AG04449 (cell line): ENCODE measurements at regions not wholly inside any gene's neighbourhood (a gene's known extent, or its start where the extent isn't known, plus 50 kb on each side); places are given as distances from the start of the nearest gene placed in this dataset.
A peak's percentile ranks its signal among the peaks of the same experiment; 100 is the strongest.

Source experiments
- CTCF ChIA-PET: fragments of 350-600 bp; formaldehyde crosslinking; extraction: SDS; loops from one replicate; lab custom pipeline; 2021; ENCODE audit warnings: antibody characterized with exemption; lab: Yijun Ruan, JAX
- POLR2A ChIA-PET: fragments of 400-600, 350-600 bp; formaldehyde crosslinking; extraction: SDS; loops from one replicate; lab custom pipeline; 2020; ENCODE audit warnings: antibody characterized with exemption, inconsistent platforms; lab: Yijun Ruan, JAX
- DNase-seq: peaks from one replicate; pipeline ENCODE4 v3.0.0-alpha.2; 2010; ENCODE audit warnings: low read depth, low spot score
- H3K4me3 ChIP-seq: 2 replicates; pipeline ENCODE4 v1.5.1; 2011; ENCODE audit warnings: low read depth, mild to moderate bottlenecking, control low read depth, low read length
- TF ChIP-seq, protein P1 (sequence below): IDR thresholded peaks from one replicate; pipeline ENCODE4 v1.5.1; 2011; ENCODE audit warnings: mild to moderate bottlenecking, moderate library complexity, low read length, control low read depth, inconsistent platforms; ENCODE audit not compliant: insufficient read depth; ENCODE audit errors: missing control alignments

DNA sequence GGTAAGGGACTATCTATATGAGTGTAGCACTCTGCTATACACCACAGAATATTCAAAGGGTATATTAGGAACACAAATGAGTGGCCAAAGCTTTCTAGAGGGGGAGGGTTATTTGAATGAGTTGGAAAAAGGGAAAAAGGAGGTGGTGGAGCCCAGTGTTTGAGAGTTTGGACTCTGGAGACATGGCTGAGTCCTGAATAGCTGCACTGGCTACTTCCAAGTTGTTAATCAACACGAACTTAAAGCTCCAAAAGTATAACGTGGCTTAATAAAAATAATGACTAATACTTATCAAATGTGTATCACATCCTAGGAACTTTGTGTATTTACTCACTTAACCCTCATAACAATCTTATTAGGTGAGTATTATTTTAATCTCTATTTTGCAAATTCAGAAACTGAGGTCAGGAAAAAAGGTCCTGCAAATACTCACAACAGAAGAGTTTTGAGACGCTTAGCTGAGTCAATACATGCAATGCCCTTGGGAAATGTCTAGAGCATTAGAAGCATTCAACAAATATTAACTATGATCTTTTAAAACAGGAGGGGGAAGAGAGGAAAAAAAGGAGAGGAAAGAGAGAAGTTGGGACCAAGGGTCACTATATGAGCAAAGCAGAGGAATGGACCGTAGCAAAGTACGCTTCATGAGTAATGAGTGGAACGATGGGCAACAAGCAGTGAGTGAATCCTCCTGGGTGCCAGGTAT is 189.5 kb upstream of the HMGA2 start:
- POLR2A ChIA-PET, result interaction anchor here (0.8 to 1.4 kb wide), 4 partner anchors 22 to 107 kb away, joined by 3 to 8 read pairs (median 4); no protein-coding TSS in a partner anchor
- CTCF ChIA-PET, result interaction anchor here (0.5 to 1.2 kb wide), 4 partner anchors 11 to 32 kb away, joined by 3 to 4 read pairs (median 3); no protein-coding TSS in a partner anchor
- TF ChIP-seq, protein P1, sequence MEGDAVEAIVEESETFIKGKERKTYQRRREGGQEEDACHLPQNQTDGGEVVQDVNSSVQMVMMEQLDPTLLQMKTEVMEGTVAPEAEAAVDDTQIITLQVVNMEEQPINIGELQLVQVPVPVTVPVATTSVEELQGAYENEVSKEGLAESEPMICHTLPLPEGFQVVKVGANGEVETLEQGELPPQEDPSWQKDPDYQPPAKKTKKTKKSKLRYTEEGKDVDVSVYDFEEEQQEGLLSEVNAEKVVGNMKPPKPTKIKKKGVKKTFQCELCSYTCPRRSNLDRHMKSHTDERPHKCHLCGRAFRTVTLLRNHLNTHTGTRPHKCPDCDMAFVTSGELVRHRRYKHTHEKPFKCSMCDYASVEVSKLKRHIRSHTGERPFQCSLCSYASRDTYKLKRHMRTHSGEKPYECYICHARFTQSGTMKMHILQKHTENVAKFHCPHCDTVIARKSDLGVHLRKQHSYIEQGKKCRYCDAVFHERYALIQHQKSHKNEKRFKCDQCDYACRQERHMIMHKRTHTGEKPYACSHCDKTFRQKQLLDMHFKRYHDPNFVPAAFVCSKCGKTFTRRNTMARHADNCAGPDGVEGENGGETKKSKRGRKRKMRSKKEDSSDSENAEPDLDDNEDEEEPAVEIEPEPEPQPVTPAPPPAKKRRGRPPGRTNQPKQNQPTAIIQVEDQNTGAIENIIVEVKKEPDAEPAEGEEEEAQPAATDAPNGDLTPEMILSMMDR, result no peak
- no peak overlapping the region for H3K4me3 ChIP-seq
- DNase-seq, result peak; percentile 53

DNA sequence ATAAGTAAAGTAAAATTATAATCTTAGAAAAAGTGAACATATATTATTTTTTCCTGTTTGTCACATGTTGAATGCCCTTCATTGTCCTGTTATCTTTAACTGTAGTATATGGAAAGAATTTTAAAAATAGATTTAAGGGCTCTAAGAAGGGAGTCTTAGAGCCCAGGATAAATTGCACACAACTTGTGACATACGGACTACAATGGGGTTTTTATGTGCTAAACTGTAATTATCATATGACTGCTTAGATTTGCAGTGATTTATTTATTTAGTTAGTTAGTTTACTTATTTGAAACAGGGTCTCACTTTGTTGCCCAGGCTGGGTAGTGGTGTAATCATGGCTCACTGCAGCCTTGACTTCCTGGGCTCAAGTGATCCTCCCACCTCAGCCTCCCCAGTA is 187.8 kb upstream of the HMGA2 start:
- DNase-seq, result no peak
- no peak overlapping the region for H3K4me3 ChIP-seq
- CTCF ChIA-PET, result interaction anchor here (1.1 kb wide), 1 partner anchor 12 kb away, joined by 5 read pairs; no protein-coding TSS in a partner anchor
- POLR2A ChIA-PET, result no interaction called here
- TF ChIP-seq, protein P1, result no peak

DNA sequence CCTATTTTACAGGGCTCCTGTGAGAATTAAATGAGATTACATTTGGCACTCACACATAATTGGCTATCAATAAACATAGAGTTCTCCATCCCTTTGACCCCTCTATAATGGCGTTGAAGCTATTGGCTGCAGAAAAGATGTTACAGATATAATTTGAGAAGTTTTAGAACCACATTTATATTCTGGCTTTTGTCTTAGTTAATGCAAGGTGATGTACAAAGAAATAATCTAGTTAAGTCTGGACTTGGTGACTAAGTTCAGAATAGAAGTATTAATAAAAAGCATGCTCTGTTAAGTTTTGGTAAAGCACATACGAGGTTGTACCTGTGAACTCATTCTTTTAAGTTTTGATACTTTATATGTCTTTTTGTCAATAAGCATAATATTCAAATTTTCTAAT is 187.1 kb upstream of the HMGA2 start:
- ChIA-PET POLR2A (interaction anchor here (0.6 kb wide), 1 partner anchor 11 kb away, joined by 3 read pairs; no protein-coding TSS in a partner anchor), CTCF (interaction anchor here (0.7 to 1.2 kb wide), 4 partner anchors 9 to 80 kb away, joined by 3 to 5 read pairs (median 4); no protein-coding TSS in a partner anchor)
- DNase-seq, result no peak

DNA sequence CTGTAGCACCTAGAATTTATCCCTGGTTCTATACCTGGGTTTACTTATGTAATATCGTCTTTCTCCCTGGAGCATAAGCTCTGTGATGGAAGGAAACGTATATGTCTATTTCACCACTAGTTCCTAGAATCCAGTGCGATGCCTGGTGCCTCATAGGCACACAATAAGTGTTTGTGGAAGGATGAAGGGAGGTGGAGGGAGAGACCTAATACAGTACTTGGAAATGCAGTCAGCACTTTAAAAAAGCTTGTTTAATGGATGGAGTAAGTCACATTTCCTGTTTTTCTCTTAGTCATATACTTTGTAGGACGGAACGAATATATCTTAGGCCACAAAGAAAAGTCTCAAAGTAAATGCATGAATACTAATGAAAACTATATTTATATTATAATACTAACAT is 186.5 kb upstream of the HMGA2 start:
- CTCF ChIA-PET, result interaction anchor here (0.7 to 1.2 kb wide), 4 partner anchors 8 to 81 kb away, joined by 3 to 5 read pairs (median 4); no protein-coding TSS in a partner anchor
- peak; percentile 37 for DNase-seq
- TF ChIP-seq, protein P1, result no peak
- POLR2A ChIA-PET, result interaction anchor here (0.6 kb wide), 1 partner anchor 11 kb away, joined by 3 read pairs; no protein-coding TSS in a partner anchor
- H3K4me3 ChIP-seq, result no peak overlapping the region

More for the DNA sequence above, 187.1 kb upstream of the HMGA2 start:
- TF ChIP-seq, protein P1, result no peak
- no peak overlapping the region for H3K4me3 ChIP-seq

DNA sequence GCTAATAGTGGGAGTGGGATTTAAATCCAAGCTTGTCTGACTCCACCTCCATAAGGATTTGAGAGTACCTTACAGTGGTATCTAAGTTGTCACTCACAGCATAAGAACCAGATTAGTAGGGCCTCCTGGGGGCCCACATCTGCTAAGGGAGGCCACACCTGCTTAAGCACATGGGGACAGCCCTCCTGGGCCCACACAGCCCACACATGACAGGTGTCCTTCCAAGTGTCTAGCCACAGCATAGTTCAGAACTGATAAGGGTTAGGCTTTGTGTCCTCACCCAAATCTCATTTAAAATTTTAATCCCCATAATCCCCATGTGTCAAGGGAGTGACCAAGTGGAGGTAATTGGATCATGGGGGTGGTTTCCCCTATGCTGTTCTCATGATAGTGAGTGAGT is 186.0 kb upstream of the HMGA2 start:
- H3K4me3 ChIP-seq, result no peak overlapping the region
- TF ChIP-seq, protein P1, result no peak
- POLR2A ChIA-PET, result no interaction called here
- no peak for DNase-seq
- CTCF ChIA-PET, result interaction anchor here (1.2 kb wide), 1 partner anchor 36 kb away, joined by 4 read pairs; no protein-coding TSS in a partner anchor

DNA sequence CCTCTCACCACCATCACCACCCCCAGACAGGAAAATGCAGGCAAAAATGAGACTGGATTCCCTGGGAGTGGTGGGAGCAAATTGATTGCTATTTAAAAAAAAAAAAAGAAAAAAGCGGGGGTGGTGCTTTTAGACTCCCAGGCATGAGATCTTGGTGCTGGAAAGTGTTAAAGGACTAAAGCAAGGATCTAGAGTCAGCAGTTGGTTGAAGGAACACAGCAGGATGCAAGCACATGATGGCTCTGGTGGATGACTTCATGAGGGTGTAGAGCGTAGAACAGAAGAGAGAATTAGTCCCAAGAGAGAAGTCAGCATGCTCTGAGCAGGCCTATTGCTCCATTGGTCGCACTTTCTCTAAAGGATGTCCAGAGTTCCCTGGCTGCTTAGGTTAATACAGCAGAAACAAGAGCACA is 183.8 kb upstream of the HMGA2 start:
- TF ChIP-seq, protein P1, result no peak
- DNase-seq, result no peak
- H3K4me3 ChIP-seq, result no peak overlapping the region
- POLR2A ChIA-PET, result interaction anchor here (1.1 kb wide), 1 partner anchor 197 kb away, joined by 3 read pairs; no protein-coding TSS in a partner anchor
- CTCF ChIA-PET, result interaction anchor here (1.5 to 1.7 kb wide), 2 partner anchors 8 to 9 kb away, joined by 3 read pairs; no protein-coding TSS in a partner anchor
